ENCODE measurements at regions not wholly inside any gene's neighbourhood (a gene's known extent, or its start where the extent isn't known, plus 50 kb on each side); places are given as distances from the start of the nearest gene placed in this dataset.
"Not testable (repeated sequence)": the region's sequence is repeated elsewhere in the genome, so short reads cannot be mapped to it uniquely, and the experiment has no call there.

- DNase-seq = peak; percentile 75
- in situ Hi-C loops (cut with MboI; ENCODE audit: low pct_unique_long_range_greater_than_20kb, low sequenced_read_pairs) = no loop called here
These were observed 93.1 kb upstream of the HIF1A start for GRCh38 chr14:61602003-61602732.

GRCh38 chr14:61602733-61603077 lies 92.6 kb upstream of the HIF1A start:
- DNase-seq = no peak
- in situ Hi-C loops (cut with MboI; ENCODE audit: low pct_unique_long_range_greater_than_20kb, low sequenced_read_pairs) = no loop called here

- in situ Hi-C loops (cut with MboI; ENCODE audit: low pct_unique_long_range_greater_than_20kb, low sequenced_read_pairs) = no loop called here
- no peak for DNase-seq
These were observed 91.6 kb upstream of the HIF1A start for GRCh38 chr14:61603736-61604135.

GRCh38 chr14:61607570-61608244 lies 87.6 kb upstream of the HIF1A start:
- in situ Hi-C loops (cut with MboI; ENCODE audit: low pct_unique_long_range_greater_than_20kb, low sequenced_read_pairs) = no loop called here
- DNase-seq = no peak

- no peak for DNase-seq
- in situ Hi-C loops (cut with MboI; ENCODE audit: low pct_unique_long_range_greater_than_20kb, low sequenced_read_pairs) = no loop called here
These were observed 86.8 kb upstream of the HIF1A start for GRCh38 chr14:61608245-61609165.

GRCh38 chr14:61609191-61609843 lies 86.0 kb upstream of the HIF1A start:
- DNase-seq = no peak
- in situ Hi-C loops (cut with MboI; ENCODE audit: low pct_unique_long_range_greater_than_20kb, low sequenced_read_pairs) = no loop called here

GRCh38 chr14:61609884-61610283 lies 85.4 kb upstream of the HIF1A start:
- no peak for DNase-seq
- in situ Hi-C loops (cut with MboI; ENCODE audit: low pct_unique_long_range_greater_than_20kb, low sequenced_read_pairs) = no loop called here

- in situ Hi-C loops (cut with MboI; ENCODE audit: low pct_unique_long_range_greater_than_20kb, low sequenced_read_pairs) = no loop called here
These were observed 84.4 kb upstream of the HIF1A start for GRCh38 chr14:61610900-61611299.

GRCh38 chr14:61611880-61612630 lies 83.3 kb upstream of the HIF1A start:
- DNase-seq = no peak
- in situ Hi-C loops (cut with MboI; ENCODE audit: low pct_unique_long_range_greater_than_20kb, low sequenced_read_pairs) = no loop called here

More at GRCh38 chr14:61610900-61611299, 84.4 kb upstream of the HIF1A start:
- no peak for DNase-seq

GRCh38 chr14:61613006-61613405 lies 82.3 kb upstream of the HIF1A start:
- DNase-seq; in situ Hi-C loops (cut with MboI; ENCODE audit: low pct_unique_long_range_greater_than_20kb, low sequenced_read_pairs): not testable (repeated sequence)

- DNase-seq = no peak
- in situ Hi-C loops (cut with MboI; ENCODE audit: low pct_unique_long_range_greater_than_20kb, low sequenced_read_pairs) = no loop called here
These were observed 80.6 kb upstream of the HIF1A start for GRCh38 chr14:61614693-61615092.

- in situ Hi-C loops (cut with MboI; ENCODE audit: low pct_unique_long_range_greater_than_20kb, low sequenced_read_pairs) = no loop called here
- no peak for DNase-seq
These were observed 79.4 kb upstream of the HIF1A start for GRCh38 chr14:61615743-61616523.

GRCh38 chr14:61616524-61617185 lies 78.7 kb upstream of the HIF1A start:
- in situ Hi-C loops (cut with MboI; ENCODE audit: low pct_unique_long_range_greater_than_20kb, low sequenced_read_pairs) = no loop called here
- DNase-seq = no peak

GRCh38 chr14:61618448-61618847 lies 76.9 kb upstream of the HIF1A start:
- in situ Hi-C loops (cut with MboI; ENCODE audit: low pct_unique_long_range_greater_than_20kb, low sequenced_read_pairs) = no loop called here
- DNase-seq = no peak

GRCh38 chr14:61619494-61619893 lies 75.8 kb upstream of the HIF1A start:
- no peak for DNase-seq
- in situ Hi-C loops (cut with MboI; ENCODE audit: low pct_unique_long_range_greater_than_20kb, low sequenced_read_pairs) = no loop called here

- in situ Hi-C loops (cut with MboI; ENCODE audit: low pct_unique_long_range_greater_than_20kb, low sequenced_read_pairs) = no loop called here
- no peak for DNase-seq
These were observed 75.0 kb upstream of the HIF1A start for GRCh38 chr14:61620130-61620946.

- in situ Hi-C loops (cut with MboI; ENCODE audit: low pct_unique_long_range_greater_than_20kb, low sequenced_read_pairs) = no loop called here
- no peak for DNase-seq
These were observed 73.9 kb upstream of the HIF1A start for GRCh38 chr14:61621444-61621843.
